GM12874 (cell line): ENCODE measurements at regions not wholly inside any gene's neighbourhood (a gene's known extent, or its start where the extent isn't known, plus 50 kb on each side); places are given as distances from the start of the nearest gene placed in this dataset.

ENCODE experiments used
- TF ChIP-seq, protein P1 (sequence below): IDR thresholded peaks from 2 replicates; pipeline ENCODE4 v1.5.1; 2011; ENCODE audit warnings: low read depth, mild to moderate bottlenecking, control low read depth, low read length, moderate library complexity; ENCODE audit not compliant: insufficient read depth

DNA sequence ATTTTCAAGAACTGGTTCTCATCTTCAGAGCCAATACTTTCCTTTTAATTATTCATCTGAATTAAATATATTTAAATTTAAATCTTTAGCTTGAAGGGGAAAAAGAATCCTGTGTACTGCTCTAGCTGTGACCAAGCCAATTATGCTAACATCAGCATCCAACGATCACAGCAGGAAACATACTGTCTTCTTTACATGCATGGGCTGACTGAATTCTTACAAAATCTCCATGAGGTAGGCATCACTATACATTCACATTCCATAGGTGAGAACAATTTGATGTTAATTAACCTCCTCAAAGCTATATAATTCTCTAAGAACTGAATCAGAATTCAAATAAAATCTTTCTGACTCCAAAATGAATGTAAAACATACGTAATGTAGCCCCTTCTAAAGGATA, 118.8 kb upstream of the MAP2 start:
- TF ChIP-seq, protein P1, sequence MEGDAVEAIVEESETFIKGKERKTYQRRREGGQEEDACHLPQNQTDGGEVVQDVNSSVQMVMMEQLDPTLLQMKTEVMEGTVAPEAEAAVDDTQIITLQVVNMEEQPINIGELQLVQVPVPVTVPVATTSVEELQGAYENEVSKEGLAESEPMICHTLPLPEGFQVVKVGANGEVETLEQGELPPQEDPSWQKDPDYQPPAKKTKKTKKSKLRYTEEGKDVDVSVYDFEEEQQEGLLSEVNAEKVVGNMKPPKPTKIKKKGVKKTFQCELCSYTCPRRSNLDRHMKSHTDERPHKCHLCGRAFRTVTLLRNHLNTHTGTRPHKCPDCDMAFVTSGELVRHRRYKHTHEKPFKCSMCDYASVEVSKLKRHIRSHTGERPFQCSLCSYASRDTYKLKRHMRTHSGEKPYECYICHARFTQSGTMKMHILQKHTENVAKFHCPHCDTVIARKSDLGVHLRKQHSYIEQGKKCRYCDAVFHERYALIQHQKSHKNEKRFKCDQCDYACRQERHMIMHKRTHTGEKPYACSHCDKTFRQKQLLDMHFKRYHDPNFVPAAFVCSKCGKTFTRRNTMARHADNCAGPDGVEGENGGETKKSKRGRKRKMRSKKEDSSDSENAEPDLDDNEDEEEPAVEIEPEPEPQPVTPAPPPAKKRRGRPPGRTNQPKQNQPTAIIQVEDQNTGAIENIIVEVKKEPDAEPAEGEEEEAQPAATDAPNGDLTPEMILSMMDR, result no peak

DNA sequence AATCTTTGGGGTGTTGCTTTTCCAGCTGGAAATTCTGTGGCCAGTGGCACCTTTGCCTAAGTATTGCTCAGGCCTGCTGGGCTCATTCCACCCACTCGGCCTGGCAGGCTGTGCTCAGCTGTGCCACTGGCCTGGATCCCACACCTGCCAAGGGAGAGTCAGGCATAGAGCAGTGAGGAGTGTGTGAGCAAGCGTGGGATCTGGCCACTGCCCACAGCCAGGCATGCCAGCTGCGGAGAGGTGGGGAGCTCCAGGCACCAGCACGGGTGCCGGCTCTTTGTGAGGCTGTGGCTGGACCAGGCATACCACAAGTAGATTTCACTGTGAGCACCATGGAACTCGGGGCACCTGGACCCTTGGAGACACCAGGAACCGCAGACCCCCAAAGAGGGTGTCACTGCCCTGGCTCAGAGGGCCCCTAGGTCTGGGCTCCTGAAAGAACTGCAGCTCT, 118.1 kb upstream of the MAP2 start:
- TF ChIP-seq, protein P1, result no peak

DNA sequence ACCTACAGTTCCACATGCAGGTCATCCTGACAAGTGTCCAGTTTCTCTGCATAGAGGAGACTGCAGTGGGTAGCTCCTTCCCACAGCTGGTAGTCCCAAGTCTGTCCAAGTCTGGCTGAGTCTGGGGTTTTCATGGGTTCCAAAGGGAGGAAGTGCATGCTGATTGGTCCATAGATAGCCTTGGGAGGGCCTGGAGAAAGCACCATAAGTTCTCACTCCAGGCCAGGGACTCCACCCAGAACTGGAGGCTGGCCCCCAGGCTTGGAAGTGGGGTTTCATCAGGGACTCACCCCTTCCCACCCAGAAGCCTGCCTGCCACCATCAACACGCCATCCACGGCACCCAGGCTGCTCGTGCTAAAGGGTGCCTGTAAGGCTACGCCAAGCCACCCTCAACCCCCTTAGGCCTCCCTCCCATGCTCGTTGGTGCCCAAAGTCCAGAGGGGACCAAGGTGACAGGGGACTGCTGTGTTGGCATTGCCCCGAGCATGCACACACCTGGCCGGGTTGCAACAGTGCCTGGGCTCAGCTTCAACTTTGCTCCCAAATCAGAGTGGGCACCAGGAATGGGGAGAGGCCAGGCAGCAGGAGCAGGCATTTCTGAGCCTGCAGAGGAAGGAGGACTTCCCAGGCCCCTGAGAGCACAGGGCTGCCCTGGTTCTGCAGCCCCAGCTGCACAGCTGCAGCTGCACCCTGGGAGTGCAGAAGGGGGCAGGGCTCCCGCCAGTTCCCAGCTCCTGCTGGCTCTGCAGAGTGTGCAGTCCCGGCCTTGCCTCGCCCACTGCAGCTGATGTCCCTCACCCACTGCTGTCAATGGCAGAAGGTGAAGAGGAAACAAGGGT, 116.5 kb upstream of the MAP2 start:
- TF ChIP-seq, protein P1, result no peak

DNA sequence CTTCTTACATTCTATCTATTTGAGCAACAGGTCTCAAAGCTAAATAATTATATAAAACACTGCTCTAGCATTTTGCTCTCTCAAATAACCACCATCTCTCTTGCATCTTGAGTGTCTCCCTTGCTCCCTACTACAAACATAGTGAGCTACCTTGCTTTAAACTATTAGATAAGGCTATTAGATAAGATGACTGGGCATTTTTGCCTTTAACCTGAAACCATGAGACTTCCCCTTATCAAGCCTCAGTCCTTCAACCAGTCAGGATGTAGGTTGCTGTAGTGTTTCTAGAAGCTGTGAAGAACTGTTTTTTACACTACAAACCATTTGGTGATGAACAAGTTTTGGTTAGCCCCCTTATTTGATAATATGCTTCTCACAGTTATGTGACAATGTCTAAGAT, 115.4 kb upstream of the MAP2 start:
- TF ChIP-seq, protein P1, result no peak

DNA sequence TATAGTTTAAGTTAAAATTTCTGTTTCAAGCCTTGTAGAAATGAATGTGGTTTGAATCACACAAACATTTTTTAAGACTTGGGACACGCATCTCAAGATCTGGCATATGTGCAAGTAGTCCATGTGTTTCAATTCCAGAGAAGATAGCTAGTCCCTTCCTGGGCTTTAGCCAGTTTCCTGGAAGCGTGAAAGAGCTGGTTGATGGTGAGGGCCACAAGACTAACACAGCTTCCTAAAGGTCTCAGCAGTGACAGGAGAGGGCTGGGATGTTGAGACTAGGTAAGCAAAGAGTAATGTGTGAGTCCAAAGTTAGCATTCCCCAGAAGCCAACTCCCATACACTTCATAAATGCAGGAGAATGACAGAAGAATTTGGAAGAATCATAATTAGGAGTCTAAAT, 111.9 kb upstream of the MAP2 start:
- TF ChIP-seq, protein P1, result no peak

DNA sequence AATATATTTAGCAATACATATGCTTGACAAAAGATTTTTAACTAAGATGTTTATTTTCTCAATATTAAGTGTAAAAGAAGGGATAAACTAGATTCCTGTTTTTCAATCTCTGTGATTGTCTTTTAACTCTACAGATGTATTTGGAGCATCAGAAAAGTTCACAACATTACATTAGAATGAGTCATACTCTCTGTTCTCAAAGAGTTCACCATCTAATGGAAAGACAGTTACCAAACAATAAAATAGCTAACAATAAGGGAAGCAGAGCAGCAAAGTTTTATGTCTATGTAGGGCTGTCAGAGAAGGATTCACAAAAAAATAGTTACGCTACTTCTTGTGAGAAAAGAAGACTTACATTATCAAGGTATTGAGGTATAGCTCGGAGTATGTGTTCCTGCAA, 109.2 kb upstream of the MAP2 start:
- TF ChIP-seq, protein P1, result no peak

DNA sequence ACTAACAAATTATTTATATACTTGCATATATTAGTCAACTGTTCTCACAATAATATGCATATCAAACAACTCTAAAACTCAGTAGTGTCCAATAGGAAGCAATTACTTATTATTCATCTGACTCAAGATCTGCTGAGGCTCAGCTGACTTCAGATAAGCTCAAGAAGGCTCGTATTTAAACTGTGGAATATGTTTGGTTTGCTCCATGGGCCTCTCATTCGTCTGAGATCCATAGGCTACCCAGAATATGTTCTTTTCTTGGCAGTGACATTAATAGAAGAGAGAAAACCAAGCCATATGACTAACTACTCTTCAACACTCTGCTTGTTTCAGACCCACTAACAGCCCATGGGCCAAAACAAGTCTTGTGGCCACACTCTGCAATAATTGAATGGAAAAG, 107.7 kb upstream of the MAP2 start:
- TF ChIP-seq, protein P1, result no peak

DNA sequence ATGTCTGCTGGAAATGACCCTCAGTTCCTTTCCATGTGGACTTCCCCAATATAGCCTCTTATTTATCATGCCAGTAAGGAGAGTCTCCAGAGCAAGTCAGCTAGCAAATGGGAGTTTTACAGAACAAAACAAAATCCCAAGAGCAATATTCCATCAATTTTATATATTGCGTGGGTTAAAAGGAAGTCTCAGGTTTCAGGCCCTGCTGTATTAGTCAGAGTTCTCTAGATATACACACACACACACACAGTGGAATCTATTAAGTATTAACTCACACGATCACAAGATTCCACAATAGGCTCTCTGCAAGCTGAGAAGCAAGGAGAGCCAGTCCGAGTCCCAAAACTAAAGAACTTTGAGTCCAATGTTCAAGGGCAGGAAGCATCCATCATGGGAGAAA, 102.8 kb upstream of the MAP2 start:
- TF ChIP-seq, protein P1, result no peak
